SH-SY5Y (cell line): ENCODE measurements at regions not wholly inside any gene's neighbourhood (a gene's known extent, or its start where the extent isn't known, plus 50 kb on each side); places are given as distances from the start of the nearest gene placed in this dataset.

Source experiments
- GATA2 ChIP-seq: IDR thresholded peaks from 2 replicates; pipeline ENCODE4 v1.6.1; 2011; ENCODE audit warnings: mild to moderate bottlenecking, low read depth, low read length
- GATA3 ChIP-seq: IDR thresholded peaks from 2 replicates; pipeline ENCODE4 v1.6.1; 2011; ENCODE audit warnings: low read depth, mild to moderate bottlenecking, low read length, moderate library complexity

DNA sequence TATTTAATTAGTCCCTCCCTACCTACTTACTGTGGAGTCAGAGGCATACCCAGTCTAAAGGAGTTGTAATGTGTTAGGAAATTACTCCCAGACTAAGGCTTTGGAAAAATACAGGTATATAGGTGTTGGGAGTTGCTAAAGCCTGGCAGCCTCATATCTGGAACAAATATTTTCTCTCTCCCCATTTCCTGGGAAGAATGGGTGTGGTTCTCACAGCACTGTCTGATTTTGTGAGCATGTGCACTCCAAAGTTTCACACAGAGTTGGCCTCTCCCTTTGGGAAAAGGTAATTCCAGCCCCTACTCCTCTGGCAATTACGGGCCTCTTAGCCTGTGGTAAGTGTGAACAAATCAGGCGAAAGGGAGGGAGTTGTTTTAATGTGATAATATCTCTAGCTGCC lies 187.0 kb downstream of the MID1IP1 start:
- no peak for TF ChIP-seq GATA2
- no peak for TF ChIP-seq GATA3
